GM18505 (cell line): ENCODE measurements at regions not wholly inside any gene's neighbourhood (a gene's known extent, or its start where the extent isn't known, plus 50 kb on each side); places are given as distances from the start of the nearest gene placed in this dataset.
"Not testable (repeated sequence)": the region's sequence is repeated elsewhere in the genome, so short reads cannot be mapped to it uniquely, and the experiment has no call there.

ENCODE experiments used
- ATAC-seq: cut with Tn5 transposase; IDR thresholded peaks from one replicate; pipeline ENCODE4 v1.9.1; 2021; ENCODE audit not compliant: unreplicated experiment
- POLR2A ChIP-seq: IDR thresholded peaks from 4 replicates; pipeline ENCODE4 v1.6.1; 2011; ENCODE audit warnings: borderline replicate concordance; ENCODE audit not compliant: insufficient read depth, insufficient read length; ENCODE audit errors: extremely low read depth

GRCh38 chr9:2267181-2267745 lies 252.1 kb downstream of the SMARCA2 start:
- TF ChIP-seq POLR2A: no peak
- ATAC-seq: no peak

DNA sequence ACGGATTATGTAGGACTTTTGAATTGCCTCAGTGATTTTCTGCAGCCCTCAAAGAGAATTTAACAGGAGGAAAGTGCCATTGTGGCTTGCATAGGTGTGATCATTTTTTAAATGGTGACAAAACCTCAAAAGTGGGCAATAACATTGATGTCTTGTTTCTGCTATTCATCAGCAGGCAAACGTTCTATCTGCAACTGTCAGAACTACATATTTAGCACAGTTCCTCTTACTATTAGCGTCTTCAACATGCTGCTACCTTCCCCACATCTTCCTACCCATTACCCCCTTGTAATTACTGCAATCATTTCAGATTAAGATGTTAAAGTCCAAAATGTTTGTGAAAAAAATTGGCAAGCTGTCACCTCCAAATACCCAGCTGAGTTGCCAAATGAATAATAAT lies 254.6 kb downstream of the SMARCA2 start:
- no peak for TF ChIP-seq POLR2A
- no peak for ATAC-seq

DNA sequence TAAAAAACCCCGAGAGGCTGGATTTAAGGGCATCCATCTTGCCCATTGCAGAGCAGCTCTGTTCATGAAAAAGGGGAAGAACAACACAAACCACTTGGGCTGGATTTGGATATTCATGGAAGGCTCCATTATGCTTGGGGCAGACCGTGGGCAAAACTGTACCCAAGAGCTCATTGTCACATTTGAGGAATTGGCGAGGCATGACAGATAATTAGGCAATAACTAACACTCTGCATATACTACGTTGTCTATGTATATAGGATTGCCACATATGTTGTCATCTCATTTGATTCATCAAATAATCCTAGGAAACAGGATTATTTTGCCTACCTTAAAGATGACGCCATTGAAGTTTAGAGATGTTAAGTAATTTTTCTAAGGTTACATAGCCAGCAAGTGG lies 255.4 kb downstream of the SMARCA2 start:
- TF ChIP-seq POLR2A: no peak
- ATAC-seq: no peak

GRCh38 chr9:2271426-2271825 lies 256.3 kb downstream of the SMARCA2 start:
- no peak for TF ChIP-seq POLR2A
- ATAC-seq: peak; percentile 78

DNA sequence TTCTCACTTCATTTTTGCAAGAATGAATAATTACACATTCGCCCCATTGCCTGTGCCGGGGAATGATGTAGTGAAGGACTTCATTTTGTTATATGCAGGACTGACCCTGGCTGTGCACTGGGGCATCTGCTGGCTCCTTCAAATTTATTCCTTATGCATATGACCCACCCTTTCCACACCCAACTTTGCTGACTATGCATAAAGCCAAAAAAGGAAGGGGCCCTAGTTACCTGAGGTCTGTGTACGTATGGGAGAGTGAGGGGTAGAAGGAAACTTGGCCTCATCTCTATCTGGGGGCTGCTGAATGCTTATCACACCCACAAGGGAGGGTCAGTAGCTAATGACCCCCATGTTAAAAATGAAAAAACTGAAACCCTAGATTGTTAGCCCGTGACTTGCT lies 259.6 kb downstream of the SMARCA2 start:
- ATAC-seq: no peak
- TF ChIP-seq POLR2A: no peak

- no peak for ATAC-seq
- no peak for TF ChIP-seq POLR2A
Observed at GRCh38 chr9:2276296-2276695, 261.1 kb downstream of the SMARCA2 start.

- not testable (repeated sequence) for ATAC-seq
Observed at GRCh38 chr9:2277133-2277532, 262.0 kb downstream of the SMARCA2 start.

DNA sequence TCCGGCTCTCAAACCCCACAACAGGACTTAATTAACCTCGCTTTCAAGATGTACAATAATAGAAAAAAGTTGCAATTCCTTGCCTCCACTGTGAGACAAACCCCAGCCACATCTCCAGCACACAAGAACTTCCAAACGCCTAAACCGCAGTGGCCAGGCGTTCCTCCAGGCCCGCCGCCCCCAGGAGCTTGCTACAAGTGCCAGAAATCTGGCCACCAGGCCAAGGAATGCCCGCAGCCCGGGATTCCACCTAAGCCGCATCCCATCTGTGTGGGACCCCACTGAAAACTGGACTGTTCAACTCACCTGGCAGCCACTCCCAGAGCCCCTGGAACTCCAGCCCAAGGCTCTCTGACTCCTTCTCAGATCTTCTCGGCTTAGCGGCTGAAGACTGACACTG lies 262.5 kb downstream of the SMARCA2 start:
- ATAC-seq: not testable (repeated sequence)

GRCh38 chr9:2279138-2279537 lies 264.0 kb downstream of the SMARCA2 start:
- ATAC-seq: not testable (repeated sequence)

GRCh38 chr9:2281031-2281802 lies 266.1 kb downstream of the SMARCA2 start:
- TF ChIP-seq POLR2A: no peak

DNA sequence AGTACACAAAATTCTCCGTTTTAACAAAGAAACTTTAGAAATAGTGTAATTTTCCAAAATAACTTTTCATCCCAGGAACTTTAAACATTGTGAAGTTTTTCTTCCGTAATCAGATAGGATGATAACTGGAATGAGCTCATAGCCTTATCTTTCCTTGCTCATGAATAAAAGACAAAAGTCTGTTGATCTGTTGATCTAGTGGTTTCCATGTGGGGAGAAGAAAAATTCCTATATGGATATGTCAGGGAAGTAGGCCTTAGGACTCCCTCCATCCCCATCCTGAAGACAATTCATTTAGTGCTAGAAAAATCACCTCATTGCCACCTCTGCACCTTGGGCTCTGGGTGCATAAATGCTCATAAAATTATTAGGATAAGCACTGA lies 266.6 kb downstream of the SMARCA2 start:
- ATAC-seq: no peak
- TF ChIP-seq POLR2A: no peak

More at GRCh38 chr9:2281031-2281802, 266.1 kb downstream of the SMARCA2 start:
- ATAC-seq: no peak

DNA sequence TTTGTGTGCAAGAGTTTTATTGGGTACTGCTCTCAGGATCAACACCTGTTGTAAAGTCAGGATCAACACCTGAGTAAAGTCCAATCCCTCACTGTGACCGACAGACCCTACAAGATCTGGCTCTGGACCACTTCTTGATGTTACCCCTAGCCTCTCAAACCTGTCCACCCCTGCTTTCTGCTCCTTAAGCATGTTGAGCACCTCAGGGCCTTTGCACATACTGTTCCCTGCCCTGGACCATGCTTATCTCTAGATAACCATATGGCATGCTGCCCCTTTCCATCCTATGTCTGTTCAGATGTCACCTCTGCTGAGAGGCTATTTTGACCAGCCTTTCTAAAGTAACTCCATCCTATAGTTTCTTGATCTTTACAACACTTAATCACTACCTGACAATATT lies 269.6 kb downstream of the SMARCA2 start:
- TF ChIP-seq POLR2A: no peak
- no peak for ATAC-seq

DNA sequence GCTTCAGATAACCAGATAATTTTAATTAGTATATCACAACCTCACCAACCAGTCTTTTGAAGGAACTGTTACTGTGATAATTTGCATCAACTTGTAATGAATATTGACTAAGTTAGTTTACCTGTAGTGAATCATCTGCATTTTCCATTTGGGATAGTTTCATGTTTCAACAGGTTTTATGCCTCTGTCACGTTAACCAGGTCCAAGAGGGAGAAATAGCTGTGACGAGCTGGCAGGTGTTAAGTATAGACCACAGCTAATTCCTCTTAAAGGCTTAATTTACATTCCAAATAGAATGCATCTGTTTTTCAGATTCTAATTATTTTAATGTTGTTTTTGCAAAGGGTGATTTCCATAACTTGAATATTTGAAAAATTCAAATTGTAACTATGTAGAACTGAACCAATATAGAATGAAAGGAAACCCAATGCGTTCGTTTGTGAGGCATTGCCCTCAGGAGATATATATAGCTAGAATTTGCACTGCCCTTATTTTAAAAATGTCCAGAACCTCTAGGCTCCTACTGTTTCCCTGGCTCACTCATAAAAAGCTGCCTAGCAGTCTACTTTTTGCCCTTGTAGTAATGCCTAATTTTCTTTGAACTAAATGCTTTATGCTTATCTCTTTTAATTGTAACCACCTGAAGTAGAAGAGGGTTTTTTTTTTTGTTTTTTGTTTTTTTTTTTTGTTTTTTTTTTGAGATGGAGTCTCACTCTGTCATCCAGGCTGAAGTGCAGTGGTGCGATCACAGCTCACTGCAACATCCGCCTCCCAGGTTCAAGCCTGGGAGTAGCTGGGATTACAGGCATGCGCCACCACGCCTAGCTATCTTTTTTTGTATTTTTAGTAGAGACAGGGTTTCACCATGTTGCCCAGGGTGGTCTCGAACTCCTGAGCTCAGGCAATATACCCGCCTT lies 270.5 kb downstream of the SMARCA2 start:
- no peak for ATAC-seq

DNA sequence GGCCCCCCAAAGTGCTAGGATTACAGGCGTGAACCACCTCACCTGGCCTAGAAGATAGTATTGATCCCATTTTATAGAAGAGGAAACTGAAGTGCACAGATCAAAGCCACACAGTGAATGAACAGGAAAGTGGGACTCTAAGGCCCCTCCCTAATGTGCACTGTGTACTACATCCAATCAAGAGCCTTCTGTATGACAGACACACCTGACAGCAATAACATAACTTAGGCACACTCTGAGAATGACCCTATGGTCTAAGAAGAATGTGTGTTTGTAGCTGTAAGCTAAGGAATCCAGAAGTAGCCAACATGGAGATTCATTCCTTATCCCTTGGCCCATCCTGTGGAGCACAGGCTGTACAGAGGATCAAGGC lies 271.2 kb downstream of the SMARCA2 start:
- no peak for ATAC-seq

More for the DNA sequence above, 270.5 kb downstream of the SMARCA2 start:
- TF ChIP-seq POLR2A: no peak

More for the DNA sequence above, 271.2 kb downstream of the SMARCA2 start:
- no peak for TF ChIP-seq POLR2A
